ENCODE measurements at regions not wholly inside any gene's neighbourhood (a gene's known extent, or its start where the extent isn't known, plus 50 kb on each side); places are given as distances from the start of the nearest gene placed in this dataset.

GRCh38 chr9:78548670-78549069 is 251.7 kb downstream of the PSAT1 start:
- TF ChIP-seq, protein P1, sequence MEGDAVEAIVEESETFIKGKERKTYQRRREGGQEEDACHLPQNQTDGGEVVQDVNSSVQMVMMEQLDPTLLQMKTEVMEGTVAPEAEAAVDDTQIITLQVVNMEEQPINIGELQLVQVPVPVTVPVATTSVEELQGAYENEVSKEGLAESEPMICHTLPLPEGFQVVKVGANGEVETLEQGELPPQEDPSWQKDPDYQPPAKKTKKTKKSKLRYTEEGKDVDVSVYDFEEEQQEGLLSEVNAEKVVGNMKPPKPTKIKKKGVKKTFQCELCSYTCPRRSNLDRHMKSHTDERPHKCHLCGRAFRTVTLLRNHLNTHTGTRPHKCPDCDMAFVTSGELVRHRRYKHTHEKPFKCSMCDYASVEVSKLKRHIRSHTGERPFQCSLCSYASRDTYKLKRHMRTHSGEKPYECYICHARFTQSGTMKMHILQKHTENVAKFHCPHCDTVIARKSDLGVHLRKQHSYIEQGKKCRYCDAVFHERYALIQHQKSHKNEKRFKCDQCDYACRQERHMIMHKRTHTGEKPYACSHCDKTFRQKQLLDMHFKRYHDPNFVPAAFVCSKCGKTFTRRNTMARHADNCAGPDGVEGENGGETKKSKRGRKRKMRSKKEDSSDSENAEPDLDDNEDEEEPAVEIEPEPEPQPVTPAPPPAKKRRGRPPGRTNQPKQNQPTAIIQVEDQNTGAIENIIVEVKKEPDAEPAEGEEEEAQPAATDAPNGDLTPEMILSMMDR (IDR thresholded peaks at IDR 0.05 in 4 of 5, conservative IDR thresholded peaks at IDR 0.05 in 1 of 5), result no peak
- TF ChIP-seq POLR2A (IDR thresholded peaks at IDR 0.05), result no peak

All from gastrocnemius medialis (tissue), 4 donors.